Neural progenitor cell (in vitro differentiated cells): ENCODE measurements at regions not wholly inside any gene's neighbourhood (a gene's known extent, or its start where the extent isn't known, plus 50 kb on each side); places are given as distances from the start of the nearest gene placed in this dataset.

Source experiments
- CTCF ChIP-seq: fragments of 200-600 bp; sonication (generic); IDR thresholded peaks from 2 replicates; pipeline ENCODE4 v1.5.1; 2017; ENCODE audit warnings: antibody characterized with exemption, mild to moderate bottlenecking
- EZH2 ChIP-seq: fragments of 200-600 bp; sonication (generic); IDR thresholded peaks from 2 replicates; pipeline ENCODE4 v1.6.1; 2017; ENCODE audit warnings: antibody characterized with exemption, mild to moderate bottlenecking, moderate library complexity

DNA sequence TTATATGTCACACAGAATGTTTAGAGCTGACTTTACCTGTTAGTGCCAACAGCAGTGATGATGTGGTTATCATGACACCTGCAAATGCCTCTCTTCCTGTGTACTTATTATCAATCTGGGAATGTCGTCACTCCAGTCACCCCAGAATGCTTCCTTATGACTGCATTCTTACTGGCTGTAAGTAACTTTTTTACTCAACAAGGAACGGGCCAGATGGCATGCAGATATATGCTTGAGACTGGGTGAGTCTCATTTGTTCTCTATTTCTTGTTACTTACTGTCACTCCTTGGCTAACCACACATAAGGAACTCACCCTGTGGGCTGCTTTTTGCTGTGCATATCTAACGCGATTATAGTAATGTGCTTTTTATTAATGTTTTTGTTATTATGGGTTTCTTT is 385.5 kb upstream of the MEF2C start:
- TF ChIP-seq CTCF (no peak), EZH2 (no peak)
